ENCODE measurements at regions not wholly inside any gene's neighbourhood (a gene's known extent, or its start where the extent isn't known, plus 50 kb on each side); places are given as distances from the start of the nearest gene placed in this dataset.
A peak's percentile ranks its signal among the peaks of the same experiment; 100 is the strongest.

- no CpG with 5 or more reads among the region's 2 CpGs for WGBS (ENCODE audit: insufficient coverage)
- no peak overlapping the region for H3K27ac ChIP-seq (ENCODE audit: low read depth, low read length)
- no peak overlapping the region for H3K4me3 ChIP-seq (ENCODE audit: low read depth, low read length)
- H3K36me3 ChIP-seq (ENCODE audit: control insufficient read depth, insufficient read depth, low read length): no peaks in the 10 kb centered on the region
- no peak for DNase-seq (ENCODE audit: low read depth in 4 of 6, low spot score in 6 of 6)
- H3K4me1 ChIP-seq (ENCODE audit: control insufficient read depth, insufficient read depth, low read length): peaks cover 2% of the 10 kb centered on the region
- H3K9me3 ChIP-seq (ENCODE audit: control insufficient read depth, insufficient read depth, low read length): no peaks in the 10 kb centered on the region
- no peaks in the 10 kb centered on the region for H3K27me3 ChIP-seq (ENCODE audit: control insufficient read depth, insufficient read depth, low read length)
Measured at GRCh38 chr14:98963610-98964009, 308.4 kb downstream of the BCL11B start.

DNA sequence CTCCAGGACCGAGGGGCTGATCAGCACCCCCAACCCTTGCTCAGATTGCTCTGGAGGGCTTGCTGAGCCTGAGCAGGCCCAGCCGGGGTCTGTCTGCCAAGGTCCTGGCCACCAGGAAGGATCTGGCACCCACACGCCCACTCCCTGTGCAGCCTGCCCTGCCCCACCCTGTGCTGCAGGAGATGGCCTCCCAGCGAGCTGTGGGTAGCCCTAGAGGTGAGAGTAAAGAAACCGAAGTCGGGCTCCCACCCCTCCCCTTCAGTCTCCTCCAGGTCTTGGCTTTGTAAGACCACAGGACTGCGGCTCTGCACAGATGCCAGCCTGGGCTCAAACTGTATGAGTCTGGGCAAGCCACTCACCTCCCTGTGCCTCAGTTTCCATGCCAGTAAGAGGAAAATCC, 307.8 kb downstream of the BCL11B start:
- no peak for DNase-seq (ENCODE audit: low read depth in 4 of 6, low spot score in 6 of 6)
- Histone ChIP-seq H3K4me3 (ENCODE audit: low read depth, low read length) (no peak overlapping the region), H3K4me1 (ENCODE audit: control insufficient read depth, insufficient read depth, low read length) (peaks cover 2% of the 10 kb centered on the region), H3K27ac (ENCODE audit: low read depth, low read length) (no peak overlapping the region), H3K27me3 (ENCODE audit: control insufficient read depth, insufficient read depth, low read length) (no peaks in the 10 kb centered on the region), H3K36me3 (ENCODE audit: control insufficient read depth, insufficient read depth, low read length) (no peaks in the 10 kb centered on the region), H3K9me3 (ENCODE audit: control insufficient read depth, insufficient read depth, low read length) (no peaks in the 10 kb centered on the region)
- 72% methylated on average over 7 of the region's 7 CpGs for WGBS (ENCODE audit: insufficient coverage)

- DNase-seq (ENCODE audit: low read depth in 4 of 6, low spot score in 6 of 6): no peak
- WGBS (ENCODE audit: insufficient coverage): 60% methylated on average over 3 of the region's 5 CpGs
- H3K9me3 ChIP-seq (ENCODE audit: control insufficient read depth, insufficient read depth, low read length): no peaks in the 10 kb centered on the region
- H3K27me3 ChIP-seq (ENCODE audit: control insufficient read depth, insufficient read depth, low read length): no peaks in the 10 kb centered on the region
- no peak overlapping the region for H3K27ac ChIP-seq (ENCODE audit: low read depth, low read length)
- H3K4me3 ChIP-seq (ENCODE audit: low read depth, low read length): no peak overlapping the region
- H3K4me1 ChIP-seq (ENCODE audit: control insufficient read depth, insufficient read depth, low read length): peaks cover 1% of the 10 kb centered on the region
- no peaks in the 10 kb centered on the region for H3K36me3 ChIP-seq (ENCODE audit: control insufficient read depth, insufficient read depth, low read length)
Measured at GRCh38 chr14:98965076-98965475, 306.9 kb downstream of the BCL11B start.

DNA sequence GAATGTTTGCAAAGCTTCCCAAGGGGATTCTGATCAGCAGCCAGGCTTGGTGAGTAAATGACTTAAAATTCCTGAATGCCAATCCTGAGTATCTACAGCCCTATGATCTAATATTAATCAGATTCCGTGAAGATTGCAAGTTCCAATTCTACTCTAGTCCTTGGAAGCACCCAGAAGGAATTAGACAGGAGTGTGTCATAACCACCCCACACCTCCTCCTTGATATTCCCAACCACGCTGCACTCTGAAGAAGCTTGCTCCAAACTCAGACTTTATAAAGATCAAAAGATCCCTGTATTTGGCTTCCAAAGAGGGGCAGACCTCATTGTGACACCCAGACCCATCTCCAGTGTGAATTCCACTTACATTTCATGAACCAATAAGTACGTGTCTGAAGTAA, 306.0 kb downstream of the BCL11B start:
- no peaks in the 10 kb centered on the region for H3K9me3 ChIP-seq (ENCODE audit: control insufficient read depth, insufficient read depth, low read length)
- WGBS (ENCODE audit: insufficient coverage): 100% methylated on average over 1 of the region's 3 CpGs
- H3K36me3 ChIP-seq (ENCODE audit: control insufficient read depth, insufficient read depth, low read length): no peaks in the 10 kb centered on the region
- DNase-seq (ENCODE audit: low read depth in 4 of 6, low spot score in 6 of 6): no peak
- H3K4me3 ChIP-seq (ENCODE audit: low read depth, low read length): no peak overlapping the region
- no peaks in the 10 kb centered on the region for H3K27me3 ChIP-seq (ENCODE audit: control insufficient read depth, insufficient read depth, low read length)
- no peaks in the 10 kb centered on the region for H3K4me1 ChIP-seq (ENCODE audit: control insufficient read depth, insufficient read depth, low read length)
- H3K27ac ChIP-seq (ENCODE audit: low read depth, low read length): no peak overlapping the region

DNA sequence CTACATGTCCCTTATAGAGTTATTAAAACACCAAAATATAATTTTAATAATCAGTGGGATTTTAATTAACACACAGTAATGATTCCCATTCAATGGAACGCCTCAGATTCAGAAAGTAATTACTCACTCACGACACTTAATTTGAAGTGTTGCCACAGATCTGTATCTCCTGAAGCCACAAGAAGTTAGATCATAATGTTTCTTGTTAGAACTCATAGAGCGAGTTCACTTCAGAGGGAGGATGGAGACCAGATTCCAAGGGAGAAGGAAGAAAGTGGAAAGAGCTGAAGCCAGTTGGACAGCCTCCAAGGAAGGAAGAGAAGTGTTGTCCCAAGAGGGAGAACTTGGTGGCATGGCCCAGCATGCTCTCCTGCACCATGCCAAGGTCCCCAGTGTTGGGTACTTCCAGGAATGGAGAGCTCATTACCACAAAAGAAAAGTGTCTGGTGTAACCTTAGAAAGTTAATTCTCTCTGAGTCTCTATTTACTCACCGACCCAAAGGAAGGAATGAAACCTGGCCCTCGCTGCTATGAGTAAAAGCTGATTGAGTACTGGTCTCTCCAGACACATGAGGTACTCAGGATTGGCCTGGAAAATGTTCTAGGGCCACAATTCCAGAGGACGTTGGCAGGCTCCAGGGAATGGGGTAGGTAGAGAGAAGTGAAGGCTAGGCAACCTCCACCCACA, 305.4 kb downstream of the BCL11B start:
- no peak for DNase-seq (ENCODE audit: low read depth in 4 of 6, low spot score in 6 of 6)
- H3K4me3 ChIP-seq (ENCODE audit: low read depth, low read length): no peak overlapping the region
- no peaks in the 10 kb centered on the region for H3K9me3 ChIP-seq (ENCODE audit: control insufficient read depth, insufficient read depth, low read length)
- H3K27ac ChIP-seq (ENCODE audit: low read depth, low read length): no peak overlapping the region
- no peaks in the 10 kb centered on the region for H3K4me1 ChIP-seq (ENCODE audit: control insufficient read depth, insufficient read depth, low read length)
- no peaks in the 10 kb centered on the region for H3K36me3 ChIP-seq (ENCODE audit: control insufficient read depth, insufficient read depth, low read length)
- WGBS (ENCODE audit: insufficient coverage): 96% methylated on average over 3 of the region's 6 CpGs
- H3K27me3 ChIP-seq (ENCODE audit: control insufficient read depth, insufficient read depth, low read length): no peaks in the 10 kb centered on the region

- no peak overlapping the region for H3K27ac ChIP-seq (ENCODE audit: low read depth, low read length)
- no peaks in the 10 kb centered on the region for H3K9me3 ChIP-seq (ENCODE audit: control insufficient read depth, insufficient read depth, low read length)
- no peak for DNase-seq (ENCODE audit: low read depth in 4 of 6, low spot score in 6 of 6)
- no peaks in the 10 kb centered on the region for H3K27me3 ChIP-seq (ENCODE audit: control insufficient read depth, insufficient read depth, low read length)
- no peaks in the 10 kb centered on the region for H3K4me1 ChIP-seq (ENCODE audit: control insufficient read depth, insufficient read depth, low read length)
- no CpG with 5 or more reads among the region's 1 CpG for WGBS (ENCODE audit: insufficient coverage)
- no peak overlapping the region for H3K4me3 ChIP-seq (ENCODE audit: low read depth, low read length)
- no peaks in the 10 kb centered on the region for H3K36me3 ChIP-seq (ENCODE audit: control insufficient read depth, insufficient read depth, low read length)
Measured at GRCh38 chr14:98974113-98974512, 297.9 kb downstream of the BCL11B start.

DNA sequence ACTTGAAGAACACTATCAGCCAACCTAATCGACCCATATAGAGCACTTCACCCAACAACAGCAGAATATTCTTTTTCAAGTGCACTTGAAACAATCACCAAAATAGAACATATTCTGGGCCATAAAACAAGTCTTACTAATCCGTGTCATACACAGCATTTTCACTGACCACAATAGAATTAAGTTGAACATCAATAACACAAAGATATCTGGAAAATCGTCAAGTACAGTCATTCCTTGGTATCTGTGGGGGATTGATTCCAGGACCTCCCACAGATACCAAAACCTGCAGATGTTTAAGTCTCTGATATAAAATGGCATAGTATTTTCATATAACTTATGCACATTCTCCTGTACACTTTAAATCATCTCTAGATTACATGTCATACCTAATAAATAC, 295.7 kb downstream of the BCL11B start:
- no peaks in the 10 kb centered on the region for H3K4me1 ChIP-seq (ENCODE audit: control insufficient read depth, insufficient read depth, low read length)
- H3K4me3 ChIP-seq (ENCODE audit: low read depth, low read length): no peak overlapping the region
- DNase-seq (ENCODE audit: low read depth in 4 of 6, low spot score in 6 of 6): no peak
- no peaks in the 10 kb centered on the region for H3K9me3 ChIP-seq (ENCODE audit: control insufficient read depth, insufficient read depth, low read length)
- no peaks in the 10 kb centered on the region for H3K27me3 ChIP-seq (ENCODE audit: control insufficient read depth, insufficient read depth, low read length)
- 40% methylated on average over 1 of the region's 3 CpGs for WGBS (ENCODE audit: insufficient coverage)
- no peaks in the 10 kb centered on the region for H3K36me3 ChIP-seq (ENCODE audit: control insufficient read depth, insufficient read depth, low read length)
- H3K27ac ChIP-seq (ENCODE audit: low read depth, low read length): no peak overlapping the region

DNA sequence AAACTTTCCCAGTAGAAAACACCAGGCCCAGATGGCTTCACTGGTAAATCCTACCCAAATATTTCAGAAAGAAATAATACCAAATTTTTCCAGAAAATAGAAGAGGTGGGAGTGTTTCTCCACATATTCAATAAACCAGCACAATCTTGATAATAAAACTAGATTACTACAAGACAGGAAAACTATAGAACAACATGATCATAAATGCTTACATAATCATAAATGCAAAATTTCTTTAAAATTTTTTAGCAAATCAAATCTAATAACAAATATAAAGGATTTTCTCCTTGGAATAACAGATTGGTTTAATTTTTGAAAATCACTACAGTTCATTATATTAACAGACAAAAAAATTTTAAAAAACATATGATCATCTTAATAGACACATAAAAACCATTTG, 294.5 kb downstream of the BCL11B start:
- Histone ChIP-seq H3K27ac (ENCODE audit: low read depth, low read length) (no peak overlapping the region), H3K9me3 (ENCODE audit: control insufficient read depth, insufficient read depth, low read length) (no peaks in the 10 kb centered on the region), H3K36me3 (ENCODE audit: control insufficient read depth, insufficient read depth, low read length) (no peaks in the 10 kb centered on the region), H3K4me1 (ENCODE audit: control insufficient read depth, insufficient read depth, low read length) (no peaks in the 10 kb centered on the region), H3K27me3 (ENCODE audit: control insufficient read depth, insufficient read depth, low read length) (no peaks in the 10 kb centered on the region), H3K4me3 (ENCODE audit: low read depth, low read length) (no peak overlapping the region)
- no peak for DNase-seq (ENCODE audit: low read depth in 4 of 6, low spot score in 6 of 6)

GRCh38 chr14:98982986-98983385, 289.0 kb downstream of the BCL11B start:
- 69% methylated on average over 7 of the region's 8 CpGs for WGBS (ENCODE audit: insufficient coverage)

DNA sequence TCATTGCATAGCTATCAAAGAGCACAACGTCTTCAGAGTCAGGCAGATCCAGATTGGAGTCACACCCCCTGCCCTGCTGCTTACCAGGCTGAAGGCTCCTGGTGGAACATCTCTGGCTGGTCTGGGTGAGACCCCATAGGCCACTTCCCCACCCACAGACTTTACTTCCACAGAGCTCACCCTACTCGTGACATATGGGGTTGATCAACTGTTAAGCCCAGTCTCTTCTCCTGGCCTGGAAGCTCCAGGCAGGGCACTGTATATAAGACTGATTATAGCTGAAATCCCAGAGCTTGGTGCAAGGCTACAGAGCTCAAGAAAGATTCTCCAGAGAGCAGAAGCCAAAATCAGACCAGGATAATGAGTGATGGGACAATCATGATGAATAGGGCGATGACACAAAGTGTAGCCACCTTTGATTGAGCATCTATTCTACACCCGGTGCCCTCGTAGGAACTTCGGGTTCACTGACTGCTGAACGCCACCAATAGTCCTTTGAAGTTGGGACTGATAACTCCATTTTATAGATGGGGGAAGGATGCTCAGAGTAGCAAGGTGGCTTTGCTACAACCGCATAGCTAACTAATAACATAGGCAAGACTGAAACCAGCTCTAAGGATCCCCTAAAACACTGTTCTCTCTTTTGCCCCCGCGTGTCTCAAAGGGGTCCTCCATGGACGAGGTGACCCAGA, 287.8 kb downstream of the BCL11B start:
- no peaks in the 10 kb centered on the region for H3K9me3 ChIP-seq (ENCODE audit: control insufficient read depth, insufficient read depth, low read length)
- WGBS (ENCODE audit: insufficient coverage): 90% methylated on average over 10 of the region's 11 CpGs

More at GRCh38 chr14:98982986-98983385, 289.0 kb downstream of the BCL11B start:
- Histone ChIP-seq H3K9me3 (ENCODE audit: control insufficient read depth, insufficient read depth, low read length) (no peaks in the 10 kb centered on the region), H3K27ac (ENCODE audit: low read depth, low read length) (no peak overlapping the region), H3K4me1 (ENCODE audit: control insufficient read depth, insufficient read depth, low read length) (no peaks in the 10 kb centered on the region), H3K4me3 (ENCODE audit: low read depth, low read length) (no peak overlapping the region), H3K36me3 (ENCODE audit: control insufficient read depth, insufficient read depth, low read length) (no peaks in the 10 kb centered on the region), H3K27me3 (ENCODE audit: control insufficient read depth, insufficient read depth, low read length) (no peaks in the 10 kb centered on the region)
- DNase-seq (ENCODE audit: low read depth in 4 of 6, low spot score in 6 of 6): peak in 2 of 6 donors; percentile 28 to 54

More for the DNA sequence above, 287.8 kb downstream of the BCL11B start:
- Histone ChIP-seq H3K36me3 (ENCODE audit: control insufficient read depth, insufficient read depth, low read length) (no peaks in the 10 kb centered on the region), H3K27ac (ENCODE audit: low read depth, low read length) (no peak overlapping the region), H3K4me1 (ENCODE audit: control insufficient read depth, insufficient read depth, low read length) (no peaks in the 10 kb centered on the region), H3K27me3 (ENCODE audit: control insufficient read depth, insufficient read depth, low read length) (no peaks in the 10 kb centered on the region), H3K4me3 (ENCODE audit: low read depth, low read length) (no peak overlapping the region)
- no peak for DNase-seq (ENCODE audit: low read depth in 4 of 6, low spot score in 6 of 6)

Data from spinal cord (tissue), 9 donors.